ENCODE measurements at regions not wholly inside any gene's neighbourhood (a gene's known extent, or its start where the extent isn't known, plus 50 kb on each side); places are given as distances from the start of the nearest gene placed in this dataset.
A peak's percentile ranks its signal among the peaks of the same experiment; 100 is the strongest.

GRCh38 chr18:22337306-22337705 lies 80.4 kb downstream of the CTAGE1 start:
- intact Hi-C loops (cut with micrococcal nuclease; ENCODE audit: unreplicated experiment), result no loop called here
- BruUV-seq (replicated peaks), result no TSS peak
- CTCF ChIA-PET, result no interaction called here

DNA sequence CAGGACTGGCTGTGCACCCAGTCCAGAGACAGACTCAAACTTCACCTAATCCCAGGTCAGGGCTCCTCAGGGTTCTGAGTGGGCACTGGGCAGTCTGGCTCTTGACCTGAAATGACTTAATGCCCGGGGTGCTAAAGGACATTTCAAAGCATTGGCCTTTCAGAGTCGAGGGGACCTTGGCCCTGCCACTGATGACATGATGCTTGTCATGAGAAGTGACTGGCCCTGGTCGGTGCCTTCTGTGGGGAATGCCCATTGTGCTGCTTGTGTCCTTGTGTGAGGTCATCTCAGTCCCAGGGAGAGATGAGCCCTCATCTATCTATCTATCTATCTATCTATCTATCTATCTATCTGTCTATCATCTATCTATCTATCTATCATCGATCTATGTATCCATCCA lies 81.3 kb downstream of the CTAGE1 start:
- no peak overlapping the region for H3K27ac ChIP-seq
- intact Hi-C loops (cut with micrococcal nuclease; ENCODE audit: unreplicated experiment), result no loop called here
- TF ChIP-seq EZH2 (IDR thresholded peaks at IDR 0.05; ENCODE audit: low read depth), result no peak
- TF ChIP-seq, protein P1, sequence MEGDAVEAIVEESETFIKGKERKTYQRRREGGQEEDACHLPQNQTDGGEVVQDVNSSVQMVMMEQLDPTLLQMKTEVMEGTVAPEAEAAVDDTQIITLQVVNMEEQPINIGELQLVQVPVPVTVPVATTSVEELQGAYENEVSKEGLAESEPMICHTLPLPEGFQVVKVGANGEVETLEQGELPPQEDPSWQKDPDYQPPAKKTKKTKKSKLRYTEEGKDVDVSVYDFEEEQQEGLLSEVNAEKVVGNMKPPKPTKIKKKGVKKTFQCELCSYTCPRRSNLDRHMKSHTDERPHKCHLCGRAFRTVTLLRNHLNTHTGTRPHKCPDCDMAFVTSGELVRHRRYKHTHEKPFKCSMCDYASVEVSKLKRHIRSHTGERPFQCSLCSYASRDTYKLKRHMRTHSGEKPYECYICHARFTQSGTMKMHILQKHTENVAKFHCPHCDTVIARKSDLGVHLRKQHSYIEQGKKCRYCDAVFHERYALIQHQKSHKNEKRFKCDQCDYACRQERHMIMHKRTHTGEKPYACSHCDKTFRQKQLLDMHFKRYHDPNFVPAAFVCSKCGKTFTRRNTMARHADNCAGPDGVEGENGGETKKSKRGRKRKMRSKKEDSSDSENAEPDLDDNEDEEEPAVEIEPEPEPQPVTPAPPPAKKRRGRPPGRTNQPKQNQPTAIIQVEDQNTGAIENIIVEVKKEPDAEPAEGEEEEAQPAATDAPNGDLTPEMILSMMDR (conservative IDR thresholded peaks at IDR 0.05), result no peak
- no peaks in the 10 kb centered on the region for H3K36me3 ChIP-seq (ENCODE audit: low read depth)
- no peaks in the 10 kb centered on the region for H3K79me2 ChIP-seq (ENCODE audit: low read depth)
- no peak for DNase-seq
- no peaks in the 10 kb centered on the region for H3K9me2 ChIP-seq (ENCODE audit: insufficient read depth)
- H3K4me2 ChIP-seq, result no peak overlapping the region
- no peaks in the 10 kb centered on the region for H3F3A ChIP-seq (ENCODE audit: insufficient read depth, low read depth)
- ChIA-PET POLR2A (ENCODE audit: unreplicated experiment) (no interaction called here), CTCF (no interaction called here)
- H3K4me3 ChIP-seq, result no peak overlapping the region
- H3K27me3 ChIP-seq (ENCODE audit: insufficient read depth, low read depth), result no peaks in the 10 kb centered on the region
- no peak overlapping the region for H2AFZ ChIP-seq
- H3K4me1 ChIP-seq (replicated peaks; ENCODE audit: insufficient read depth), result no peaks in the 10 kb centered on the region
- H3K9me3 ChIP-seq (ENCODE audit: insufficient read depth, low read depth), result no peaks in the 10 kb centered on the region
- H4K20me1 ChIP-seq (ENCODE audit: insufficient read depth), result no peaks in the 10 kb centered on the region
- BruUV-seq (replicated peaks), result no TSS peak

More at GRCh38 chr18:22337306-22337705, 80.4 kb downstream of the CTAGE1 start:
- H3K4me2 ChIP-seq, result no peak overlapping the region
- H3K27ac ChIP-seq, result no peak overlapping the region
- H3K9me2 ChIP-seq (ENCODE audit: insufficient read depth), result no peaks in the 10 kb centered on the region
- no peaks in the 10 kb centered on the region for H3K36me3 ChIP-seq (ENCODE audit: low read depth)
- DNase-seq, result no peak
- H3K9me3 ChIP-seq (ENCODE audit: insufficient read depth, low read depth), result no peaks in the 10 kb centered on the region
- POLR2A ChIA-PET (ENCODE audit: unreplicated experiment), result no interaction called here
- H3K79me2 ChIP-seq (ENCODE audit: low read depth), result no peaks in the 10 kb centered on the region
- no peaks in the 10 kb centered on the region for H3K4me1 ChIP-seq (replicated peaks; ENCODE audit: insufficient read depth)
- H3K4me3 ChIP-seq, result no peak overlapping the region
- no peak for TF ChIP-seq EZH2 (IDR thresholded peaks at IDR 0.05; ENCODE audit: low read depth)
- TF ChIP-seq, protein P1 (conservative IDR thresholded peaks at IDR 0.05), result no peak
- no peak overlapping the region for H2AFZ ChIP-seq
- no peaks in the 10 kb centered on the region for H4K20me1 ChIP-seq (ENCODE audit: insufficient read depth)
- no peaks in the 10 kb centered on the region for H3F3A ChIP-seq (ENCODE audit: insufficient read depth, low read depth)
- H3K27me3 ChIP-seq (ENCODE audit: insufficient read depth, low read depth), result no peaks in the 10 kb centered on the region

GRCh38 chr18:22335731-22336198 lies 82.0 kb downstream of the CTAGE1 start:
- Histone ChIP-seq H2AFZ (no peak overlapping the region), H3K36me3 (ENCODE audit: low read depth) (no peaks in the 10 kb centered on the region), H3K27me3 (ENCODE audit: insufficient read depth, low read depth) (no peaks in the 10 kb centered on the region), H3F3A (ENCODE audit: insufficient read depth, low read depth) (no peaks in the 10 kb centered on the region), H3K9me3 (ENCODE audit: insufficient read depth, low read depth) (no peaks in the 10 kb centered on the region), H4K20me1 (ENCODE audit: insufficient read depth) (no peaks in the 10 kb centered on the region), H3K4me3 (no peak overlapping the region), H3K79me2 (ENCODE audit: low read depth) (no peaks in the 10 kb centered on the region), H3K9me2 (ENCODE audit: insufficient read depth) (no peaks in the 10 kb centered on the region), H3K27ac (no peak overlapping the region), H3K4me2 (no peak overlapping the region), H3K4me1 (replicated peaks; ENCODE audit: insufficient read depth) (no peaks in the 10 kb centered on the region)
- no TSS peak for BruUV-seq (replicated peaks)
- TF ChIP-seq EZH2 (IDR thresholded peaks at IDR 0.05; ENCODE audit: low read depth), result no peak
- TF ChIP-seq, protein P1 (conservative IDR thresholded peaks at IDR 0.05), result no peak
- peak in 1 of 2 experiments; percentile 13 for DNase-seq
- ChIA-PET CTCF (no interaction called here), POLR2A (ENCODE audit: unreplicated experiment) (interaction anchor here (0.6 kb wide), 1 partner anchor 684 kb away, joined by 4 read pairs; no protein-coding TSS in a partner anchor)
- intact Hi-C loops (cut with micrococcal nuclease; ENCODE audit: unreplicated experiment), result no loop called here
